Fibroblast of skin of abdomen (primary cell): ENCODE measurements at regions not wholly inside any gene's neighbourhood (a gene's known extent, or its start where the extent isn't known, plus 50 kb on each side); places are given as distances from the start of the nearest gene placed in this dataset.
A peak's percentile ranks its signal among the peaks of the same experiment; 100 is the strongest.
"Not testable (repeated sequence)": the region's sequence is repeated elsewhere in the genome, so short reads cannot be mapped to it uniquely, and the experiment has no call there.

Experiments used
- DNase-seq: peaks from one replicate; pipeline ENCODE4 v3.0.0-alpha.2; 2013

DNA sequence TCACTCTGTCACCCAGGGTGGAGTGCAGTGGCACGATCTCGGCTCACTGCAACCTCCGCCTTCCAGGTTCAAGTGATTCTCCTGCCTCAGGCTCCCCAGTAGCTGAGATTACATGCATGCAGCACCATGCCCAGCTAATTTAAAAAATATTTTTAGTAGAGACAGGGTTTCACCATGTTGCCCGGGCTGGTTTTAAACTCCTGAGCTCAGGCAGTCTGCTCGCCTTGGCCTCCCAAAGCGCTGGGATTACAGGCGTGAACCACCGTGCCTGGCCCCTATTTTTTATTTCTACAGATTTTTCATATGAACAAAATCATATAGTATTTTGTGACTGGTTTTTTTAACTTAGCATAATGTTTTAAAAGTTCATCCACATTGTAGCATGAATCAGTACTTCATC, 310.6 kb downstream of the RPS24 start:
- not testable (repeated sequence) for DNase-seq

DNA sequence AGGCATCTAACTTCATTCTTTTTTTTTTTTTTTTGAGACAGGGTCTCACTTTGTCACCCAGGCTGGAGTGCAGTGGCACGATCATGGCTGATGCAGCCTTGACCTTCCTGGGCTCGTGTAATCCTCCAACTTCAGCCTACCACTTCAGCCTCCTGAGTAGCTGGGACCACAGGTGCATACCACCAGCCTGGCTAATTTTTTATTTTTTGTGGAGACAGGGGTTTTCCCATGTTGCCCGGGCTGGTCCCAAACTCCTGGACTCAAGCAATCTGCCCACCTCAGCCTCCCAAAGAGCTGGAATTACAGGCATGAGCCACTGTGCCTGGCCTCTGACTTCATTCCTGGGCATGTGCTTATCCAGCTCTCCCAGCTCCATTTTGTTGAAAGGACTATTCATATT, 311.9 kb downstream of the RPS24 start:
- DNase-seq = not testable (repeated sequence)

GRCh38 chr10:78346721-78347120, 313.1 kb downstream of the RPS24 start:
- no peak for DNase-seq

GRCh38 chr10:78348411-78349164, 314.9 kb downstream of the RPS24 start:
- no peak for DNase-seq

DNA sequence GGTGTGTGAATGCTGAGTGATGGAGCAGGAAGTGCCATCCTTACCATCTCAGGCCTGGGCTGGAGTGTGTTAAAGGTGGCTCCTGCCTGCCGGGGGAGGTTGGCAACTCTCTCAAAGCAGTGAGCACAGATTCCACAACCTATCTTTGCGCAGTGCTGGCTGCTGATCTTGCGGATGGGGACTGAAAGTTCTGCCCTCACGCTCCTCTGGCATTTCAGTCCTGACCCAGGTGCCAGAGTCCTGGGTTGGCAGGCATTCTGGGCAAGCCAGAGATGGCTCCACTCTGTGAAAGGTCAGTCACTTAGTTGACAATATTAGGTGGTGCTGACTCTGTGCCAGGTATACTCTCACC, 315.5 kb downstream of the RPS24 start:
- DNase-seq = no peak

DNA sequence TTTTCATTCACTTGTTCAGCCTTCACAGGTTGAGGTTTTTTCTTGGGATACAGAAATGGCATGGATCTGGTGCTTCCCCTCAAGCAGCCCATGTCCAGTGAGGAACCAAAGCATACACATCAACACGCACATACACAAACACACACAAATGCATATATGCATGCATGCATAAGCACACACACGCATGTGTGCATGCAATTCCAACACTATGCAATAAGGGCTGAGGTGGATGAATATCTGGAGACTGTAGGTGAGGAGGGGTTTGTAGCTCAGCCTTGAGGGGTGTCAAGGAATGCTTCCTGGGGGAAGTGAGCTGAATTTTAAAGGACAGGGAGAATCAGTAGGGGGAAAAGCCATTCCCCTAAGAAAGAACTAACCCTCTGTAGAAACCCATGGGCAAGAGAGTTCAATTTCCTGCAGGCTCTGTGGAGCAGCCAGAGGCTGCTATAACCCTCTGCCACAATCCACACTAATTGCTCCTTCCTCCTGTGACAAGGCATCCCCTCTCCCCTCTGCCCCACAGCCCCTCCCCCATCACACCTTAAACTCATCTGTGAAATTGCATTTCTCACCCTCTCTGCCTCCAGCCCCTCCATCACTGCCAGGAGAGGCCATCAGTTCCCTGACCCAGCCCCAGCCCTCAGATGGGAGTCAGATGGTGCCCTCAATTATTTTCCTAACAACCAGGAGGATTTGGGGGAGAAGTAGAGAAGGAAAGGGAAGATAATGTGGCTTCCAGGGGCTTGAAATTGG, 316.4 kb downstream of the RPS24 start:
- no peak for DNase-seq

DNA sequence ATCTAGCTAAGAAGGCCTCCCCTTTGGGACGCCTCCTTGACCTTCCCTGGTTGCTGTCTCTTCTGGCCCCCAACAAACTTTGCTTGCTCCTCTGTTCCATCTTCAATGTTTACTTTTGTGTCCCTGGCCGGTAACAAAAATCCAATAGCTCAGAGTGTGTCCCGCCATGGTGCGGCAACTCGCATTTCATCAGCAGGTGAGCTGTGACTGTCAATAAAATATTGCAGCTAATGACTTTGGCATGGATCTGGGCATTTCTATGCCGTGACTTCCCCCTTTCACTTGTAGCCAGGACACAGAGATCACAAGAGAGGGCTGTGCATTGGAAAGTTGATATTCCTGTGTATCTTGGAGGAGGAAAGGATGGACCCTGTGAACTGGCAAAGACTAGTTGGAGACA, 317.6 kb downstream of the RPS24 start:
- DNase-seq = no peak

- no peak for DNase-seq
Measured at GRCh38 chr10:78351809-78352208, 318.1 kb downstream of the RPS24 start.

GRCh38 chr10:78353636-78354035, 320.0 kb downstream of the RPS24 start:
- DNase-seq = no peak

DNA sequence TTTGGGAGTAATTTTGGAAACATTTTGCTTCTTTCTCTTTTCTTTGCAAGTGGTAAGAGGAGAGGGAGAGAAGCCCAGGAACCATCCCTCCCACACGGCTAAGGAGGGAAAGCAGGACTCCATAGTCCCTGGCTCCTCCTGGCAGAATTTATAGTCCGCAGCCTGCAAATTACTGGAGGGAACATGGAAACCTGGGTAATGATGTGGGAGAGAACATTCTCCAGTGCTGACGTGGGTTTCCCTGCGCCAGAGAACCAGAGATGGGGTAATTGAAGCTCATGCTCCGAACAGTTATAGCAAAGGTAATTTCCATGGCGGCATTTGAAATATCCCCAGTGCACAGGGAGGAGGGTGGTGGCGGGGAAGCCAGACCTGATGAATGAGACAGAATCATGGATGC, 320.4 kb downstream of the RPS24 start:
- peak; percentile 47 for DNase-seq

DNA sequence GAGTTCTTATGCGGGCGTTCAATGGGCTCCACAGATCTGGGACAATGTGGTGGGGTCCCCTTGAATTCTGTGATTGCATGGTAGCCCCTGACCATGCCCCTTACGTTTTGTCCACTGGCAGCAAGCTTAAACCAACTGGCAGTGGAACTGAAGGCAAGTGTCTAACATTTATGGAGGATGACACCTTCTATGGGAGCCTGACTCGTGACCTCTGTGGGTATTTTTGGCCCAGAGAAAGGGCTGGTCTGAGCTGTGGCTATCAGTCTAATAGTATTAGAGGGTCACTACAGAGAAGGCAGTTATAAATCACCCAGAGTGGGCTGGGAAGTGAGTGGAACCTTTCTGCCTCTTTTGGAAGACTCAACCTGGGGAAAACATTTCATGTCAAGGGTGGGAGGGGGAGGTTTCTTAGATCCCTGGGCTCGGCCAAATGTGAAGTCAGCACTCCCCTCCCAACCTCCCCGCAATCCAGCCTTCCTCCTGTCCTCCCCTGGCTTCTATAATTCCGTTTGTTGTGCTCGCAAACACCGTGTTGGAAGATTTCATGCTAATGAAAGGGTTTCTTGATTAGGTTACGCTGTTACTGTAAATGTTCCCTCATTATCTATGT, 322.7 kb downstream of the RPS24 start:
- DNase-seq = no peak

GRCh38 chr10:78357141-78358063, 323.7 kb downstream of the RPS24 start:
- DNase-seq = peak; percentile 92

GRCh38 chr10:78358351-78358750, 324.7 kb downstream of the RPS24 start:
- DNase-seq = no peak

DNA sequence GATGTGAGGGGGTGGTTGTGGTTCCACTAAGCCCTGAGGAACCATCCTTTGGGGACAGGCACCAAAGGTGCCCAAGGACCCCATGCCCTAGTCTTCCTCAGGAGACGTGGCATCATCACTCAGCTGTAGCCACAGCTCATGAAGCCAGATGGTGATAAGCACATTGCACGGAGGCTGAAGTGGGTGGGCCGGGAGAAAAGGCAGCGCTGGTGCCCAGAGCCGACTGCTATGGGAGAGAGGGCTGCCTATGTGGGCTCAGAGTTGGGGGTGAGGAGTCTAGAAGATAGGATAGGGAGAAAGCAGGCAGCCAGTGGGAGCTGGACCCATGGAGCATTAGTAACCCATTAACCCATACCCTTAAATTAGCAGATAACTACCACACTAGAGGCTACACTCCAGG, 325.3 kb downstream of the RPS24 start:
- DNase-seq = no peak

- peak; percentile 75 for DNase-seq
Measured at GRCh38 chr10:78359640-78360091, 326.0 kb downstream of the RPS24 start.

- DNase-seq = no peak
Measured at GRCh38 chr10:78360284-78360683, 326.6 kb downstream of the RPS24 start.

DNA sequence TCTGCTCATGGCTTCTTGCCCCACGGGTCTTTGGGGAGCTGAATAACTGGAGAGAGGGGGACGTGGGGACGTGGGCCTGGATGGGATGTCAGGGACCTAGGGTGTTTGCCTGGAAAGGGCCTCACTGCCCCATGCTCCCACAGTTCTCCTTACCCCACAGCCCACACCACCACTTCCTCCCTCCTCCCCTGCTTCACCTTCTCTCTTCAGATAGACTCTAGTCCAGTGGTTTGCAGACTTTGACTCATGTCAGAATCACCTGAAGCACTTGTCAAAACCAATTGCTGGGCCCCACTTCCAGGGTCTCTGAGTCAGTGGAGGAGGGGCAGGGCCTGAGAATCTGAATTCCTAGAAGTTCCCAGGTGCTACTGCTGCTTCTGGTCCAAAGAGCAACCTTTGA, 327.4 kb downstream of the RPS24 start:
- no peak for DNase-seq

- DNase-seq = peak; percentile 87
Measured at GRCh38 chr10:78362406-78363022, 328.9 kb downstream of the RPS24 start.

DNA sequence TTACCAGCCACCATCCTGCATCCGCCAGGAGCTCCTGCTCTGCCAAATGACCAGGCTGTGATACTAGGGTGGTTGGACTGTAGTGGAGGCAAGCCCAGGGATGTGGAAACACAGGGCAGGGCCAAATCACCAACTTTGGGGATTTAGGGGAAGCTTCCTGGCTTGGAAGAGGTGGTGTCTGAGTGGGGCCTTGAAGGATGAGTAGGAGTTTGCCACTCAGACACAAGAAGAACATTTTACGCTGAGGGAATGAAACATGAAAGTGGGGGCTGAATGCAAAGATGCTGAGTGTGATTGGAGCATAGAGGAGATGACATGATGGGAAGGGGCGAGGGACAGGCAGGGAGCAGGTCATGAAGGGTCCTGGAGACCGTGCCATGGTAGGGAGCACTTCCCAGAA, 329.5 kb downstream of the RPS24 start:
- DNase-seq = no peak

GRCh38 chr10:78365694-78366093, 332.0 kb downstream of the RPS24 start:
- DNase-seq = no peak

DNA sequence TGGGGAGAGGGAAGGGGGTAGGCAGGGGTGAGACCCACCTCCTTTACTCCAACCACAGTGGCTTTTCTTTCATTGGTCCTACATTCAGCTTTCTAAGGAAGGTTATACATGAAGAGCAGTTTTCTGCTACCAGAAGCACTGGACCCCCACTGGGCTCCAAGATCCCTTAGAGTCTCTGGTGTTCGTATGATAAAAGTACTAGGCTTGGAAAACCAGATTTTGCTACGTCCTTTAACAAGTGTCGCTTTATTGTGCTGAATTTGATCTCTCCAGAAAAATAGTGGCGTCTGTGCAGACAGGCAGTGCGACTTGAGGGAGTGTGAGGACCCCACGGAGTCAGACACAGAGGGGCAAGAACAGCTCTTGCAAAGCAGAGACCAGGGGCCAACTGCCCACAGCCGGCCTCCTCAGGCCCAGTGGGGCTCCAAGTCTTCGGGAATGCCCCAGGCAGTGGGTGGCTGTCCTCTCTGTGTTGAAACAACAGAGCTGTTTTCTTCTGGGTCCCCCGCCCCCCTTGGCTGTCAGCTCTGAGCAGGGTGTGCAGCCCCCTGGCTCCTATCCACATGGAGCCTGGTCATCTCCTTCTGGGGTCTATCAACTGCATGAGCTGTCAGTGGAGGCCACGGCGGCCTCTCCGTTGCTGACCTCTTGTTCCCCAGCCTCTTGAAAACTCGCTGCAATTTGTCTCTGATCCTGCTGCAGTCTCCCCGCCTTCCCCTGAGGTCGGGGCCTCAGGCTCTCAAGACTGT, 333.2 kb downstream of the RPS24 start:
- DNase-seq = no peak
